H9 (cell line): ENCODE measurements at regions not wholly inside any gene's neighbourhood (a gene's known extent, or its start where the extent isn't known, plus 50 kb on each side); places are given as distances from the start of the nearest gene placed in this dataset.

Experiments used
- DNase-seq: peaks from one replicate; pipeline ENCODE4 v3.0.0-alpha.2; 2017
- H2AFZ ChIP-seq: one replicate; pipeline ENCODE4 v1.6.1; 2013; ENCODE audit warnings: mild to moderate bottlenecking, low read length, control low read depth, moderate library complexity
- H2AK5ac ChIP-seq: 2 replicates; pipeline ENCODE4 v1.6.1; 2013; ENCODE audit warnings: low read length, control low read depth, mixed read lengths; ENCODE audit not compliant: insufficient read length
- H2BK120ac ChIP-seq: one replicate; pipeline ENCODE4 v1.6.1; 2013; ENCODE audit warnings: low read depth, mild to moderate bottlenecking, low read length, control low read depth, inconsistent platforms; ENCODE audit not compliant: poor library complexity, severe bottlenecking
- H2BK12ac ChIP-seq: 2 replicates; pipeline ENCODE4 v1.6.1; 2013; ENCODE audit warnings: low read length, control low read depth, mixed read lengths, low read depth; ENCODE audit not compliant: insufficient read length
- H2BK15ac ChIP-seq: 2 replicates; pipeline ENCODE4 v1.6.1; 2013; ENCODE audit warnings: low read depth, low read length, control low read depth
- H2BK20ac ChIP-seq: one replicate; pipeline ENCODE4 v1.6.1; 2013; ENCODE audit warnings: low read depth, mild to moderate bottlenecking, low read length, control low read depth, inconsistent platforms; ENCODE audit not compliant: poor library complexity, severe bottlenecking
- H2BK5ac ChIP-seq: 2 replicates; pipeline ENCODE4 v1.6.1; 2013; ENCODE audit warnings: low read length, control low read depth, mixed read lengths; ENCODE audit not compliant: insufficient read length
- H3K14ac ChIP-seq: 2 replicates; pipeline ENCODE4 v1.6.1; 2013; ENCODE audit warnings: low read length, control low read depth; ENCODE audit not compliant: insufficient read depth
- H3K18ac ChIP-seq: 2 replicates; pipeline ENCODE4 v1.6.1; 2013; ENCODE audit warnings: low read depth, mild to moderate bottlenecking, mixed read lengths, low read length, control low read depth; ENCODE audit not compliant: insufficient read length
- H3K23ac ChIP-seq: 2 replicates; pipeline ENCODE4 v1.6.1; 2013; ENCODE audit warnings: low read length, control low read depth, mixed read lengths, low read depth; ENCODE audit not compliant: insufficient read length
- H3K23me2 ChIP-seq: 2 replicates; pipeline ENCODE4 v1.6.1; 2013; ENCODE audit warnings: low read depth, mild to moderate bottlenecking, mixed read lengths, low read length, control low read depth; ENCODE audit not compliant: insufficient read length, poor library complexity, severe bottlenecking
- H3K27ac ChIP-seq: 2 replicates; pipeline ENCODE4 v1.5.1; 2013; ENCODE audit warnings: low read length, control low read depth, mixed read lengths, low read depth; ENCODE audit not compliant: insufficient read length
- H3K27me3 ChIP-seq: 2 replicates; pipeline ENCODE4 v1.6.1; 2013; ENCODE audit warnings: low read length, control low read depth, inconsistent platforms; ENCODE audit not compliant: insufficient read depth
- H3K4ac ChIP-seq: 2 replicates; pipeline ENCODE4 v1.6.1; 2013; ENCODE audit warnings: low read depth, mild to moderate bottlenecking, control low read depth, inconsistent platforms, low read length, moderate library complexity
- H3K4me1 ChIP-seq: 2 replicates; pipeline ENCODE4 v1.6.1; 2013; ENCODE audit warnings: low read length, control low read depth, inconsistent platforms; ENCODE audit not compliant: insufficient read depth
- H3K4me2 ChIP-seq: 2 replicates; pipeline ENCODE4 v1.6.1; 2013; ENCODE audit warnings: low read length, control low read depth, mixed read lengths; ENCODE audit not compliant: insufficient read length, insufficient read depth
- H3K56ac ChIP-seq: 2 replicates; pipeline ENCODE4 v1.6.1; 2013; ENCODE audit warnings: low read depth, mild to moderate bottlenecking, mixed read lengths, low read length, control low read depth; ENCODE audit not compliant: insufficient read length
- H3K79me1 ChIP-seq: 2 replicates; pipeline ENCODE4 v1.6.1; 2013; ENCODE audit warnings: low read depth, mild to moderate bottlenecking, moderate library complexity, low read length, control low read depth, inconsistent platforms; ENCODE audit not compliant: insufficient read depth, poor library complexity, severe bottlenecking
- H3K79me2 ChIP-seq: 2 replicates; pipeline ENCODE4 v1.6.1; 2013; ENCODE audit warnings: low read length, control low read depth, inconsistent platforms; ENCODE audit not compliant: insufficient read depth
- H3K9ac ChIP-seq: 2 replicates; pipeline ENCODE4 v1.6.1; 2013; ENCODE audit warnings: low read length, control low read depth, mixed read lengths; ENCODE audit not compliant: insufficient read length; ENCODE audit errors: extremely low read depth
- H3K9me3 ChIP-seq: one replicate; pipeline ENCODE4 v1.6.1; 2013; ENCODE audit warnings: low read depth, low read length, inconsistent platforms; ENCODE audit not compliant: control insufficient read depth
- H3T11ph ChIP-seq: one replicate; pipeline ENCODE4 v1.6.1; 2013; ENCODE audit warnings: mild to moderate bottlenecking, low read length, control low read depth, inconsistent platforms
- H4K20me1 ChIP-seq: one replicate; pipeline ENCODE4 v1.6.1; 2013; ENCODE audit not compliant: control insufficient read depth, insufficient read length, insufficient read depth
- H4K5ac ChIP-seq: 2 replicates; pipeline ENCODE4 v1.6.1; 2013; ENCODE audit warnings: low read depth, mild to moderate bottlenecking, mixed read lengths, low read length, control low read depth; ENCODE audit not compliant: insufficient read length
- H4K8ac ChIP-seq: replicated peaks from 2 replicates; pipeline ENCODE4 v1.6.1; 2013; ENCODE audit warnings: low read length, control low read depth, mixed read lengths, low read depth; ENCODE audit not compliant: insufficient read length
- H4K91ac ChIP-seq: 2 replicates; pipeline ENCODE4 v1.6.1; 2013; ENCODE audit warnings: low read depth, mild to moderate bottlenecking, moderate library complexity, mixed read lengths, low read length, control low read depth; ENCODE audit not compliant: insufficient read length
- H3K27ac Mint-ChIP-seq, 3 experiments: 2 replicates in 2 of 3; 3 replicates in 1 of 3; pipeline ENCODE4 v1.8.0; 2020 to 2021; ENCODE audit warnings: mixed read lengths in 3 of 3, mild to moderate bottlenecking in 1 of 3, moderate library complexity in 1 of 3
- H3K27me3 Mint-ChIP-seq: 2 replicates; pipeline ENCODE4 v1.8.0; 2021; ENCODE audit warnings: low read depth, mild to moderate bottlenecking, moderate library complexity, mixed read lengths
- H3K36me3 Mint-ChIP-seq, 3 experiments: 2 replicates in 2 of 3; 3 replicates in 1 of 3; pipeline ENCODE4 v1.8.0; 2020 to 2021; ENCODE audit warnings: low read depth in 3 of 3, mixed read lengths in 3 of 3; ENCODE audit not compliant: insufficient read depth in 1 of 3
- H3K4me1 Mint-ChIP-seq, 2 experiments: 2 replicates each; pipeline ENCODE4 v1.8.0; 2020; ENCODE audit warnings: mixed read lengths in 2 of 2
- H3K4me3 Mint-ChIP-seq, 2 experiments: 2 replicates in 1 of 2; 3 replicates in 1 of 2; pipeline ENCODE4 v1.8.0; 2020 to 2021; ENCODE audit warnings: mild to moderate bottlenecking in 2 of 2, mixed read lengths in 2 of 2, moderate library complexity in 1 of 2
- H3K9me3 Mint-ChIP-seq, 2 experiments: 2 replicates in 1 of 2; 3 replicates in 1 of 2; pipeline ENCODE4 v1.8.0; 2020; ENCODE audit warnings: mild to moderate bottlenecking in 2 of 2, mixed read lengths in 2 of 2, moderate library complexity in 1 of 2
- WGBS: extraction: QIAGEN DNeasy Blood & Tissue Kit; methylation state at CpG from one replicate; pipeline ENCODE4 v1.1.7; 2013; ENCODE audit warnings: missing lambda C conversion rate, low lambda C conversion rate, mixed read lengths; ENCODE audit not compliant: insufficient read length; ENCODE audit errors: extremely low coverage; 5-methylcytosine and 5-hydroxymethylcytosine counted together
- TF ChIP-seq, protein P1 (sequence below): fragments of 200-600 bp; sonication (generic); conservative IDR thresholded peaks from 3 replicates; pipeline ENCODE4 v1.8.0; 2021; ENCODE audit warnings: antibody characterized with exemption, mild to moderate bottlenecking

DNA sequence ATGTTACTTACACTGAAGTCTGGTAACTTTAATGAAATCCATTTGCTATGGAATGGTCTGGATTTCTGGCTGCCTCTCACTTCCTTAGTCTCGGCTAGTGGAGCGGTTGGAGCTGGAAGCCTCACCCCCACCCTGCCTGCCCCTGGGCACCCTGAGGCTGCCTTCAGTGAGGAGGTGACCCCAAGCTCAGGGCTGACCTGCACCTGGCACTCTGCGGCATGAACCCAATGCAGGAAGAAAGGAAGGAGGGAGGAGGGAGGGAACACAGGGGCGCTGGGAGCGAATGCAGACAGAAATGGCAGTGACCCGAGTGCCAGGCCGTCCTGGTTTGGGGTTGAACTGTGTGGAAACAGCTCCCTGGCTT is 353.1 kb downstream of the TMEM121 start:
- TF ChIP-seq, protein P1, sequence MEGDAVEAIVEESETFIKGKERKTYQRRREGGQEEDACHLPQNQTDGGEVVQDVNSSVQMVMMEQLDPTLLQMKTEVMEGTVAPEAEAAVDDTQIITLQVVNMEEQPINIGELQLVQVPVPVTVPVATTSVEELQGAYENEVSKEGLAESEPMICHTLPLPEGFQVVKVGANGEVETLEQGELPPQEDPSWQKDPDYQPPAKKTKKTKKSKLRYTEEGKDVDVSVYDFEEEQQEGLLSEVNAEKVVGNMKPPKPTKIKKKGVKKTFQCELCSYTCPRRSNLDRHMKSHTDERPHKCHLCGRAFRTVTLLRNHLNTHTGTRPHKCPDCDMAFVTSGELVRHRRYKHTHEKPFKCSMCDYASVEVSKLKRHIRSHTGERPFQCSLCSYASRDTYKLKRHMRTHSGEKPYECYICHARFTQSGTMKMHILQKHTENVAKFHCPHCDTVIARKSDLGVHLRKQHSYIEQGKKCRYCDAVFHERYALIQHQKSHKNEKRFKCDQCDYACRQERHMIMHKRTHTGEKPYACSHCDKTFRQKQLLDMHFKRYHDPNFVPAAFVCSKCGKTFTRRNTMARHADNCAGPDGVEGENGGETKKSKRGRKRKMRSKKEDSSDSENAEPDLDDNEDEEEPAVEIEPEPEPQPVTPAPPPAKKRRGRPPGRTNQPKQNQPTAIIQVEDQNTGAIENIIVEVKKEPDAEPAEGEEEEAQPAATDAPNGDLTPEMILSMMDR, result no peak
- Histone ChIP-seq H3K79me1 (no peaks in the 10 kb centered on the region), H3K23me2 (no peaks in the 10 kb centered on the region), H3K4ac (no peak overlapping the region), H3K79me2 (no peaks in the 10 kb centered on the region), H3K23ac (no peak overlapping the region), H3K27ac (no peak overlapping the region), H2BK12ac (no peak overlapping the region), H3K9me3 (peaks cover 65% of the 10 kb centered on the region), H3K27me3 (no peaks in the 10 kb centered on the region), H3K14ac (no peak overlapping the region), H2AFZ (no peak overlapping the region), H4K20me1 (no peaks in the 10 kb centered on the region), H4K91ac (no peak overlapping the region), H4K8ac (no peak overlapping the region), H2BK5ac (no peak overlapping the region), H4K5ac (no peak overlapping the region), H2BK120ac (no peak overlapping the region), H3T11ph (no peak overlapping the region), H2BK15ac (no peak overlapping the region), H3K4me2 (no peak overlapping the region), H3K9ac (no peak overlapping the region), H2AK5ac (no peak overlapping the region), H3K4me1 (no peaks in the 10 kb centered on the region), H3K18ac (no peak overlapping the region), H2BK20ac (no peak overlapping the region), H3K56ac (no peak overlapping the region)
- H3K4me3 Mint-ChIP-seq, result no peak overlapping the region
- H3K9me3 Mint-ChIP-seq, result peaks cover 80 to 94% of the 10 kb centered on the region in 2 experiments
- H3K27ac Mint-ChIP-seq, result no peak overlapping the region
- DNase-seq, result no peak
- no peaks in the 10 kb centered on the region for H3K4me1 Mint-ChIP-seq
- WGBS, result no CpG with 5 or more reads among the region's 7 CpGs
- H3K36me3 Mint-ChIP-seq, result peaks cover 5 to 27% (median 9%) of the 10 kb centered on the region in 3 experiments; a peak in 5 of 7 replicates
- H3K27me3 Mint-ChIP-seq, result no peaks in the 10 kb centered on the region; the same call in none of the 2 replicates
